ENCODE measurements at regions not wholly inside any gene's neighbourhood (a gene's known extent, or its start where the extent isn't known, plus 50 kb on each side); places are given as distances from the start of the nearest gene placed in this dataset.
"Not testable (repeated sequence)": the region's sequence is repeated elsewhere in the genome, so short reads cannot be mapped to it uniquely, and the experiment has no call there.

DNA sequence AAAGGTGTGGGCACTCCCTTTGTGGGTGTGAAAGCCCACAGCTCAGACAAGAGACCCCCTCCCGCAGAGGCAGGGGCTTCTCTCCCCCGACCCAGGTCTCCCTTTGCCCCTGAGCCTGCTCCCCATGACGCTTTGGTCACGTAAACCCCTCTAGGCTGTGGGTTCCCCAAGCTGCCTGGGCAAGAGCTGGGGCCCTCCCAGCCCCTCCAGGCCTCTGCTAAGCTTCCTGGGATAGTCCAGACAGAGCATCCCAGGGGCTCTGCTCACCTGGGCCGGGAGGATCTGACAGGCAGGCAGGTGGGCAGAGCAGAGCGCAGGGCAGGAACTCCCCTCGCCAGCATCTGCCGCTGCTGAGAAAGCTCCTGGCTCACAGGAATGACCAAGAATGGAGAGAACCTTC lies 177.3 kb downstream of the BANP start:
- Histone ChIP-seq H3K9ac (no peak overlapping the region), H3K27me3 (no peaks in the 10 kb centered on the region), H3K36me3 (no peaks in the 10 kb centered on the region), H3K4me2 (no peak overlapping the region), H4K20me1 (no peaks in the 10 kb centered on the region), H3K27ac (no peak overlapping the region), H3K4me1 (no peaks in the 10 kb centered on the region), H3K4me3 (no peak overlapping the region), H3K9me3 (no peaks in the 10 kb centered on the region)
- no peak for TF ChIP-seq Cebpa-rat (IDR thresholded peaks at IDR 0.05)

- H3K4me1 ChIP-seq, result not testable (repeated sequence)
Observed at GRCh38 chr16:88129133-88129532, 177.9 kb downstream of the BANP start.

DNA sequence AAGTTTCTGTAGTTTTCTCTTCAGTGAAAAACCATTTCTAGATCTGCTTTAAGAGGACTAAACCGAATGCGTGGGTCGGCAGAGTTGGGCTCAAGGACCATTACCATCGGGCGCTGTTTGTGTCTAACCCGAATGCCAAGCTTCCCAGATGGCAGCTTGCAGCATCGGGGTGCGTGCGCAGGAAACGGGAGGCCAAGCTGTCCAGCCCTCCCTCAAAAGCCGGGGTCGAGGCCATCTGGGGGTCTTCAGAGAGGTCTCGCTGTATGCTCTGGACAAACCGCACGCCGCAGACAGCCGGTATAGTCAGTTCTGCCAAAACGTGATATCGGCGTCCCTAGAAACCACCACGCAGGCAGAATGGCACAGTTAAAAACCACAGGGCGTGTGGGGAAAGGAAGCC lies 178.8 kb downstream of the BANP start:
- no peak for TF ChIP-seq Cebpa-rat (IDR thresholded peaks at IDR 0.05)
- Histone ChIP-seq H3K4me1 (no peaks in the 10 kb centered on the region), H3K27me3 (no peaks in the 10 kb centered on the region)

More at GRCh38 chr16:88129133-88129532, 177.9 kb downstream of the BANP start:
- H3K4me3 ChIP-seq, H3K36me3 ChIP-seq, H3K27ac ChIP-seq, H3K27me3 ChIP-seq, H3K4me2 ChIP-seq, H3K9ac ChIP-seq, H3K9me3 ChIP-seq, H4K20me1 ChIP-seq: not testable (repeated sequence)

GRCh38 chr16:88130681-88131080 lies 179.4 kb downstream of the BANP start:
- no peak overlapping the region for H3K9ac ChIP-seq
- no peaks in the 10 kb centered on the region for H3K36me3 ChIP-seq
- H3K27me3 ChIP-seq, result no peaks in the 10 kb centered on the region
- no peaks in the 10 kb centered on the region for H4K20me1 ChIP-seq
- H3K27ac ChIP-seq, result no peak overlapping the region
- H3K4me2 ChIP-seq, result no peak overlapping the region
- TF ChIP-seq Cebpa-rat (IDR thresholded peaks at IDR 0.05), result no peak
- no peaks in the 10 kb centered on the region for H3K4me1 ChIP-seq
- H3K9me3 ChIP-seq, result no peaks in the 10 kb centered on the region
- H3K4me3 ChIP-seq, result no peak overlapping the region

More for the DNA sequence above, 178.8 kb downstream of the BANP start:
- Histone ChIP-seq H3K4me2 (no peak overlapping the region), H3K27ac (no peak overlapping the region), H3K4me3 (no peak overlapping the region), H3K36me3 (no peaks in the 10 kb centered on the region), H4K20me1 (no peaks in the 10 kb centered on the region), H3K9ac (no peak overlapping the region), H3K9me3 (no peaks in the 10 kb centered on the region)

DNA sequence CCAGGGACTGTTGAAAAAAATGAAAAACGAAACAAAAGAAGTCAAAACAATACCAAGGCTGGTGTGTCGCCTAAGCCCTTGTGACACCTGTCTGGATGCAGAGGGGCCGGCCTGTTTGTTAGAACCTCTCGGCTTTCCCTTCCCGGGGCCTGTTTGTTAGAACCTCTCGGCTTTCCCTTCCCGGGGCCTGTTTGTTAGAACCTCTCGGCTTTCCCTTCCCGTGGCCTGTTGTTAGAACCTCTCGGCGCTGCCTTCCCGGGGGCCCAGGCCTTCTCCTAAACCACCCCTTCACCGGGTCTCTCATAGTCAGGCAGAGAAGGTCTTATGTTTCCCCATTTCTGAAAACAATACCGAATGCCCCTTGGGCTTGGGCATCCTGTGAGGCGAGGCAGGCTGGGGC lies 180.0 kb downstream of the BANP start:
- Histone ChIP-seq H3K4me2 (no peak overlapping the region), H3K27me3 (no peaks in the 10 kb centered on the region), H3K9ac (no peak overlapping the region), H3K4me1 (no peaks in the 10 kb centered on the region), H3K9me3 (no peaks in the 10 kb centered on the region), H4K20me1 (no peaks in the 10 kb centered on the region), H3K36me3 (no peaks in the 10 kb centered on the region), H3K27ac (no peak overlapping the region), H3K4me3 (no peak overlapping the region)
- TF ChIP-seq Cebpa-rat (IDR thresholded peaks at IDR 0.05), result no peak

- no peak for TF ChIP-seq Cebpa-rat (IDR thresholded peaks at IDR 0.05)
- H3K27ac ChIP-seq, result no peak overlapping the region
- no peaks in the 10 kb centered on the region for H3K27me3 ChIP-seq
- no peaks in the 10 kb centered on the region for H4K20me1 ChIP-seq
- no peaks in the 10 kb centered on the region for H3K9me3 ChIP-seq
- no peak overlapping the region for H3K4me2 ChIP-seq
- H3K4me1 ChIP-seq, result no peaks in the 10 kb centered on the region
- H3K4me3 ChIP-seq, result no peak overlapping the region
- H3K9ac ChIP-seq, result no peak overlapping the region
- no peaks in the 10 kb centered on the region for H3K36me3 ChIP-seq
Observed at GRCh38 chr16:88131966-88132365, 180.7 kb downstream of the BANP start.

DNA sequence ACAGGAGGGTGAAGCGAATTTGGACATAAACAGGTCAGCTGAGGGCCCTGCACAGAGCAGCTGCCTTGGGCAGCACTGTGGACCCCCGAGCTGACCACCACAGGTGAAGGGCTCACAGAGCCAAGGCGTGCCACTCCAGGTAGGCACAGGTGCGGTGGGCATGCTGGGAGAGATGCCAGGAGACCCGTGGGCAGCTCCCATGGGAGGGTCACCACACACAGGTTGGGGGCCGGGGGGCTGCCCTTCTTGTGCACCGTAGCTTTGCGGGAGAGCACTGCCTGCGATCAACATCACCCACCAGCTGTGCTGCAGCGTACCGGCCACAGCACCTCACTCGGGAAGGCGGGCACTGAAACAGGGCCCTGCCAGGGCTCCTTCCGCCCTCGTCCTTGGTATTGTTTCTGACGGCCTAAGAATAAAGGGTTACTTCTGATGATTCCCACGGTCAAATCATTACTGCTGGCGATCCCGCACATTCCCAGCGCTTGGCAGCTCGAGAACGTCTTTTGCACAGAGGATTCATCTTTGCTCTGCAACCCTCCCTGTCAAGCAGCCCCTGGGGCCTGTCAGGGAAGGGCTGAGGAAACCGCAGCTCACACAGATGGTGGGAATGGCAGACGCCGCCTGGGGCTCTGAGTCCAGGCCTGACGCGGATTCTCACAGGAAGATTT lies 181.7 kb downstream of the BANP start:
- Histone ChIP-seq H3K27ac (no peak overlapping the region), H3K9ac (no peak overlapping the region), H3K4me2 (no peak overlapping the region), H3K36me3 (no peaks in the 10 kb centered on the region), H4K20me1 (no peaks in the 10 kb centered on the region), H3K27me3 (no peaks in the 10 kb centered on the region), H3K4me1 (no peaks in the 10 kb centered on the region), H3K4me3 (no peak overlapping the region), H3K9me3 (0 out of 2 replicates have a peak, but pooled peaks cover 4% of the 10 kb centered on the region)
- no peak for TF ChIP-seq Cebpa-rat (IDR thresholded peaks at IDR 0.05)

GRCh38 chr16:88133507-88133843 lies 182.2 kb downstream of the BANP start:
- TF ChIP-seq Cebpa-rat (IDR thresholded peaks at IDR 0.05), result no peak
- H3K9me3 ChIP-seq, result peaks cover 9% of the 10 kb centered on the region
- no peak overlapping the region for H3K27ac ChIP-seq
- H3K4me1 ChIP-seq, result no peaks in the 10 kb centered on the region
- no peaks in the 10 kb centered on the region for H3K36me3 ChIP-seq
- no peak overlapping the region for H3K4me2 ChIP-seq
- no peaks in the 10 kb centered on the region for H4K20me1 ChIP-seq
- H3K27me3 ChIP-seq, result no peaks in the 10 kb centered on the region
- no peak overlapping the region for H3K9ac ChIP-seq
- no peak overlapping the region for H3K4me3 ChIP-seq

DNA sequence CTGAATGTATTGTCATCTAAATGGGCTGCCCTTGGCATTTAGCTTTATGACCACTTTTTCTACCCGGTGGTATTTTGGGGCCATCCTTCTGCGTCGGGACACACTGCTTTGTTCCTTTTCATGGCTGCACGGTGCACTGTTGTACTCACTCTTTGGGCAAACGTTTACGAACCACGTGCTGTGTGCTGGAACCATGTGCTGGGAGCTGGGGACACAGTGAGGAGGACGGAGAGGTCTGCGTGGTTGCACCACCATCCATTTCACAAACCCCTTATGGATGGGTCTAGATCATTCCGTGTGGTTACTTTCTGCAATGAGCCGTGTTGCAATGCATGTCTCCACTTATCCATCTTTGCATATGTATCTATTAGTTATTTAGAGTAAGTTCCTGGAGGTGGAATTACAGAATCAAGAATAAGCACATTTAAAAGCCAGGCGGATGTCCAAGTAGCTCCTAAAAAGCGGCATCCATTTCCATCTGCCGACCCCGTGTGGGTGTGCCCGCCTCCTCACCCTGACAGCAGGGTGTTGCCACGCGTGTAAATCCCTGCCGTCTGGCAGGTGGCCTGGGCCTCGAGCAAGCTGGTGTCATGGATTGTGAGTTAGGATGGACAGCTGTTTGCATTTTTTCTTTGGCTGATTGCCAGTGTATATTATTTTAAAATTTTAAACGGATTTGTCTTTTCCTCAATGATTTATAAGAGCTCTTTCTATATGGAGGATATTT lies 183.1 kb downstream of the BANP start:
- not testable (repeated sequence) for H3K9ac ChIP-seq, H3K27ac ChIP-seq, H3K4me1 ChIP-seq, H4K20me1 ChIP-seq, H3K36me3 ChIP-seq, H3K4me3 ChIP-seq, H3K4me2 ChIP-seq, H3K27me3 ChIP-seq
- peaks cover 17% of the 10 kb centered on the region for H3K9me3 ChIP-seq

DNA sequence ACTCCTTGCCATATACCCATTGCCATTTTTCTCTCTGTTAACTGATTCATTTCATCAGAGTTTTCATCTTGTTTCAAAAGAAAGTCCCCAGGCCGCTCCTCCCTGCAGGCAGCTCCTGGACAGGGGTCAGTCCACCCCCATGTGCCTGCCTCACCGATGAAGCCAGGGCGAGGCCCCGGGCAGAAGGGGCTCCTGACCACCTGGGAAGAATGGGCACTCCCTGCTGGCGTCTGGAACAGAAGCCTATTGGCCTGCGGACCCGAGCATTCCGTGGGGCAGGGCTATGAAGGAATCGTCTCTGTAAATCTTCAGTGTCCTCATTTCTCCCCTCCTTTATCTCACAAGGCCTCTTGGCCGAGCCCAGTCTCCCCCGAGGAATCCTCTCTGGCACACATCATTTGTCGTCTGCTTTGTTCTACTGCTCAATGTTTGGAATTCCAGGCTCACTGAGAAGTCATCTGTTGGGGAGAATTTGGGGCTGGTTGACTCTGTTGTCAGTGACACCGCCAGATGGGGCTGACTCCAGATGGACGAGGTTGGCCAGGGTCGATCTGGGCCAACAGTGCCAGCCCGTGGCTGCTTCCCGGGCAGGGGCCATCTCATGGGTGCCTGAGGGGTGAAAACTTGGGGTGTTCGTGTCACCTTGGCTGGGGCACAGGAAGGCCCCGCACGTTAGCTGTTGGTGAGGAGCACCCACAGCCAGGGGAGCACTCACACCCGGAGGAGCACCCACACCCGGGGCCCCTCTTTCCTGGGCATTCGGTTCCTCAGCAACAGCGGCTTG lies 183.9 kb downstream of the BANP start:
- not testable (repeated sequence) for H3K4me2 ChIP-seq, H3K27ac ChIP-seq, H3K27me3 ChIP-seq, H4K20me1 ChIP-seq, H3K36me3 ChIP-seq, H3K9ac ChIP-seq, H3K4me3 ChIP-seq, H3K4me1 ChIP-seq
- peaks cover 18% of the 10 kb centered on the region for H3K9me3 ChIP-seq

GRCh38 chr16:88136211-88136713 lies 185.0 kb downstream of the BANP start:
- H3K4me2 ChIP-seq, H3K36me3 ChIP-seq, H3K27ac ChIP-seq: not testable (repeated sequence)

DNA sequence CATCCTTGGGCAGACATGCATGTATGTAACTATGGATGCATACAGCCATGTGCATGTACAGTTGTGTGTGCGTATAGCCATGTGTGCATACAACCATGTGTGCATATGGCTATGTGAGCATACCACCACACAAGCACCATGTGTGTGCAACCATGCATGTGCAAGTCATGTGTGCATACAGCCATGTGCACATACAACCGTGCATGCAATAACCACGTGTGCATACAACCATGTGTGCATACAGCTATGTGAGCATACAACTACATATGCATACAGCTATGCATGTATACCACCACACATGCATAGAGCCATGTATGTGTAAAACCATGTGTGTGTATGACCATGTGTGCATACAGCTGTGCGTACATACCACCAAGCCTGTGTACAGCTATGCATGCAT lies 185.7 kb downstream of the BANP start:
- H3K9me3 ChIP-seq, result peaks cover 18% of the 10 kb centered on the region
- H3K27ac ChIP-seq, H3K4me1 ChIP-seq, H3K27me3 ChIP-seq, H3K4me2 ChIP-seq, H3K4me3 ChIP-seq, H4K20me1 ChIP-seq, H3K36me3 ChIP-seq, H3K9ac ChIP-seq: not testable (repeated sequence)

More at GRCh38 chr16:88136211-88136713, 185.0 kb downstream of the BANP start:
- not testable (repeated sequence) for H3K27me3 ChIP-seq, H3K9ac ChIP-seq, H4K20me1 ChIP-seq, H3K4me3 ChIP-seq, H3K4me1 ChIP-seq
- H3K9me3 ChIP-seq, result peaks cover 18% of the 10 kb centered on the region

GRCh38 chr16:88139141-88139540 lies 187.9 kb downstream of the BANP start:
- H3K27ac ChIP-seq, H4K20me1 ChIP-seq, H3K36me3 ChIP-seq, H3K9ac ChIP-seq, H3K27me3 ChIP-seq, H3K4me2 ChIP-seq, H3K4me1 ChIP-seq, H3K4me3 ChIP-seq: not testable (repeated sequence)
- peaks cover 18% of the 10 kb centered on the region for H3K9me3 ChIP-seq

DNA sequence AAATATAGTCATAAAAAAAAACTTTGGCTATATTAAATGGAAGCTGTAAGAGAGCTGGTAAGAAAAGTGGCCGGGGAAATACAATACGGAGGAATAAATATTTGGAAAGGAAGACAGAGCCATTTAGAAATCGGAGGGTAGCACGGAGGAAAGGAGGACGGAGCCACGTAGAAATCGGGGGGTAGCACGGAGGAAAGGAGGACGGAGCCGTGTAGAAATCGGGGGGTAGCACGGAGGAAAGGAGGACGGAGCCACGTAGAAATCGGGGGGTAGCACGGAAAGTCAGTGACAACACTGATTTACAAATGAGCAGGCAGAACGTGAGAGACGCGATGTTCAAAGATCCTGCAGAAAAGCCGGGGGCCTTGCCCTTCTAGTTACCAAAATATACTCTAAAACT lies 189.0 kb downstream of the BANP start:
- not testable (repeated sequence) for H4K20me1 ChIP-seq, H3K4me2 ChIP-seq, H3K9ac ChIP-seq, H3K27me3 ChIP-seq, H3K4me1 ChIP-seq, H3K4me3 ChIP-seq, H3K36me3 ChIP-seq, H3K27ac ChIP-seq
- H3K9me3 ChIP-seq, result peaks cover 18% of the 10 kb centered on the region
